GM21619 (cell line): ENCODE measurements at regions not wholly inside any gene's neighbourhood (a gene's known extent, or its start where the extent isn't known, plus 50 kb on each side); places are given as distances from the start of the nearest gene placed in this dataset.

Experiments
- ATAC-seq: cut with Tn5 transposase; IDR thresholded peaks from one replicate; pipeline ENCODE4 v1.9.1; 2021; ENCODE audit not compliant: unreplicated experiment

GRCh38 chr10:58140691-58141347, 126.9 kb downstream of the IPMK start:
- no peak for ATAC-seq

- ATAC-seq: no peak
Observed at GRCh38 chr10:58140054-58140453, 127.6 kb downstream of the IPMK start.

DNA sequence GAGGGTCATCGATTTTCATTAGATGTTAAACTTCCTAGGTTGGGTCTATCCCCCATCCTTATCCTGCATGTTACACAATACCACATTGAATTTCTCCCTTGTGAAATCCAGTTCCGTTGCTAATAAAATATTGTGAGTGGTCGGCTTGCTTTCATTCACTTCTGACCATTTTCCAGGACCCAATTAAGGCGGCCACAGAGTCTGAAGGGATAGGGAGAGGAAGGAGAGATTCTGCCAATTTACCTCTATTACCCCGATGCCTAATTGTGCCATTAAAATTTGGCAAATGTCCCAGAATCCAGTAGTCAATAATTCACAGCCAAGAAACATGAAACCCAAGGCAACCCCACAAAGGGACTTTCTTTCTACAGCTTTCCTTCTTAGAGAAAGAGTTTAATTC, 129.9 kb downstream of the IPMK start:
- ATAC-seq: no peak

GRCh38 chr10:58115218-58116050, 152.3 kb downstream of the IPMK start:
- no peak for ATAC-seq

DNA sequence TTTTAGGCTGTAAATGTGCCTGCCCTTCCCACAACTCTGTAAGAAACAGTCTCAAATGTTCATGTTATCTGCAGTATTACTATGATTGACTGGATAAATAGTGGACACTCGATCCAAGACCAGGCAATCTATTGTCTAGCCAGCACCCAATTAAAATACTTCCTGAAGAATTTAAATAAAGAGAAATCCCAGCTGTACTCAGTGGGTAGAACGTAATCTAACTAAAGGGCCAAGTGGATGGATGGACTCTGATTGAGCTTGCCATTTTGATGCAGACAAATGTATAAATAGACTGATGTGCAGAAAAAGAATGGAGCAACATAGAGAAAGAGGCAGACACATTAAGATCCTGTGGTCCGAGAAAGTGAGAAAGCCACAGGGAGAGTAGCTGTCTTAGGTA, 158.0 kb downstream of the IPMK start:
- ATAC-seq: no peak

GRCh38 chr10:58107506-58107905, 160.2 kb downstream of the IPMK start:
- ATAC-seq: no peak

GRCh38 chr10:58106211-58107035, 161.3 kb downstream of the IPMK start:
- ATAC-seq: no peak

DNA sequence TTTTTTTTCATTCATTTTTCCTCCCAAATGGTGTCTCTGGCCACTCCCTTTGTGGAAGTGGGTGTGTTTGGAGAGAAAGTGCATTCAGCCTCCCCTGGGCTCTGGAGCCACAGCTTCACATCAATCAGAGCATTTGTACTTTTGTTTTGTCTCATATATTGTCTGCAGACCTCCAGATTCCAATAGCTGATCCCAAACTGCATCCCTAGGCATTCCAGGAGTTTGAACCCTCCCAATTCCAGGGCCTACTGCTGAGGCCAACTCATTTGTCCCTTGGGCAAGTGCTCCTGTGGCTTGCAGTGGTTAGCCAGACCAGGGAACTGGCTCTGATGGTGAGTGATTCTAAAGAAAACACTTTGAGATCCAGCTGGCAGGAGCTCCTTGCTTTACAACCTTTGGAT, 163.3 kb downstream of the IPMK start:
- ATAC-seq: no peak

DNA sequence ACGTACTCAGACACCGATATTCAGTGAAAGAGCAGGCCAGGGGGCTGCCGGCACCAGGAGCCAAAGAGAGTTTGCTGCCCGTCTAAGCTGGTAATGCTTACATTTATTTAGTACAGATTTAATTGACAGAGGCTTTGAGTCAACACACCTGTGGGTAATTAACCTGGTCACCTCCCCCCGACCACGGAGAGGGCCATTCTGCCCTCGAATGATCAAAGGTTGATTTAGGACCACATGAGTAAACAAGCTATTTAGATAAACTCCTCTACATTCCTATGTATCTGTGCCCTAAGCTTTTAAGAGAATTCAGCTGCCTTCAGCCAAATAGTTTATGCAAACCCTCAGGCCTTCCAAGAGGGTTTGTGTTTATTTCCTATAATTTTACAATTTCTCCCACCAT, 164.8 kb downstream of the IPMK start:
- ATAC-seq: no peak

DNA sequence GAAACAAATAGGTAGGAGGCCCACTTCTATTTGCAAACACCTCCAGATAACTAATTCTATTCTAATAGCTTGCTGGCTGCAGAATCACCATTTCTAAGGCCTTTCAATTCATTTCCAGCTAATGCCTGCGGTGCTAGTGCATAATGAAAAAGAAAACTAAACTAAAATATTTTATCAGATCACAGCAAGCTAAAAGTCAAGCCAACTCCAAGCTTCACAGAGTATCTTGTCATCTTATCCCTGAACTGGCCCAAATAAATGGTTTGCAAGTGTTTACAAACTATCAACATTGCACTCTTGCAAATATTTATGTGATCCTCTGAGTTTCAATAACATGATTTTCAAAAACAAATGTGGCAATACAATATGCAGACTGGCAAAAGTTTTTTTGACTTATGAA, 166.0 kb downstream of the IPMK start:
- no peak for ATAC-seq

- no peak for ATAC-seq
Observed at GRCh38 chr10:58094985-58095718, 172.5 kb downstream of the IPMK start.

DNA sequence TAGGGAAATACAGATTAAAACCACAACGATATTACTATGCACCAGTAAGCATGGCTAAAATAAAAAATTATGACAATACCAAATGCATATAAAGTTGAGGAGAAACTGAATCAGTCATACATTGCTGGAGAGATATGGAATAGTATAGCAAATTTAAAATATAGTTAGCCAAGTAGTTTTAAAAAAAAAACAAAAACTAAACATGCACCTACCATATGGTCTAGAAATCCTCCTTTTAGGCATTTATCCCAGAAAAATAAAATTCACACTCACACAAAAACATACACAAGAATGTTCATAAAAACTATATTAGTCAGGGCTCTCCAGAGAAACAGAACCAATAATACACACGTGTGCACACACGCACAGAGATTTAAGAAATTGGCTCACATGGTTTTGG, 175.8 kb downstream of the IPMK start:
- no peak for ATAC-seq

- ATAC-seq: no peak
Observed at GRCh38 chr10:58089739-58090138, 178.0 kb downstream of the IPMK start.

DNA sequence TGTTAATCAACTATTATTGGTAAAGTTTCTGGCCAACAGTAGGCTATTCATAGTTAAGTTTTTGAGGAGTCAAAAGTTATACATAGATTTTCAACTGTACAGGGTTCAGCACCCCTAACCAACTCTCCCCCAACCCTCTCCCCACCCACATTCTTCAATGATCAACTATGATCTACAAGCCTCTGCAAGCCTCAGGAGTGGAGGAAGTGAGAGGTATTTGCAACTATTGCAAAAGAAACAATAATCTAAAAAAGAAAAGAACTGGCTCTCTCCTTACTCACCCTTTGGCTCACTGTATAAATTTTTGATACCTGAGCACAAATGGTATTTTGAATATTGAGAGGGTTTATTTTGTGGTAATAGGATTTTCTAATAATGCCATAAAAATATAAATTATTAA, 179.8 kb downstream of the IPMK start:
- no peak for ATAC-seq

GRCh38 chr10:58086763-58087150, 180.9 kb downstream of the IPMK start:
- no peak for ATAC-seq

DNA sequence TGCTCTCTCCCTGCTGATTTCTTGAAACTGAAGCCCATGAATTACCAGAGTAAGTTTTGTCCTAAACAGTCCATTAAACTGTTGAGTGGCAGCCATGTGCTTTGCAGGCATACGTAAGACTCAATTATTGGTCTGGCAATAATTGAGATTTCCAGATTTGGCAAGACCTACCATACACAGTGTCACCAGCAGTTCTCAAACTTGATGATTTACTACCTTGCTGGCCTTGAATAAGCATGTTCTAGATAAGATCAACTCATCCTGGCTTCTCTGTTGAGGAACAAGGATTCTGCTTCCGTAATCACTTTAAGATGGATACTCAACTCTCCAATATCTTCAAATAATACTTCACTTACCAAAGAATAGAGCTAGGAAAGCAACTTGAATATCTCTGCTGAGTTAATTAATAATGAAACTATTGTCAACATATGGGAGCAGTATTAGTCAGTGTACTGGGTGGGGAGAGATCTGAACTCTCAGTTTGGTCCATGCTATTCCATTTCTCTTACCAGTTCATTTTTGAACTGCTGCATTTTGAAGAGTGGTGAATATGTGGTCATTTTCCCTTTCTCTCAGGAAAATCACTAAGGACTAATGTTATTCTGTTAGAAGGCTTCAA, 181.4 kb downstream of the IPMK start:
- ATAC-seq: no peak

GRCh38 chr10:58082248-58082647, 185.4 kb downstream of the IPMK start:
- ATAC-seq: no peak

DNA sequence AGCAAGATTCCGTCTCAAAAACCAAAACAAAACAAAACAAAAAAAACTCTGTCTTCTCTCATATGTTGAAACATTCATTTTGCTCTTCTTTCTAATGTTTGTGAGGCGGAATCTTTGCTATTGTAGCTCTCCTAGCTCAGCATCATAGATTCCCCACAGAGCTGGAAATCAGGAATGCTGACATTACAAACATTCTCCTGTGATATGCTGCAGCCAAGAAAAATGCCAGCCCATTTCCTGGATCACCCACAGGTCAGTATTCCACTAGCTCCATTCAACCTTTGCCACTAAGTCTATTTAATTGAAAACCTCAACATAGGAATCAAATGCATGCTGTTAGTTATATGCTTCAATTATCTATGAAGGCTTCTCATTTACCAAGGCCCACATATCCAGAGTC, 186.3 kb downstream of the IPMK start:
- ATAC-seq: no peak

GRCh38 chr10:58079461-58079860, 188.2 kb downstream of the IPMK start:
- no peak for ATAC-seq

- no peak for ATAC-seq
Observed at GRCh38 chr10:58072634-58073033, 195.1 kb downstream of the IPMK start.

- no peak for ATAC-seq
Observed at GRCh38 chr10:58070956-58071355, 196.7 kb downstream of the IPMK start.
